ENCODE measurements at regions not wholly inside any gene's neighbourhood (a gene's known extent, or its start where the extent isn't known, plus 50 kb on each side); places are given as distances from the start of the nearest gene placed in this dataset.

GRCh38 chr10:20644421-20644820 is 252.7 kb downstream of the NEBL start:
- no peak overlapping the region for H2BK15ac ChIP-seq (ENCODE audit: low read length)
- H3K18ac ChIP-seq (ENCODE audit: extremely low read depth, low read length) = no peak overlapping the region
- no peak overlapping the region for H3K14ac ChIP-seq (ENCODE audit: insufficient read length)
- no peaks in the 10 kb centered on the region for H3K36me3 ChIP-seq (ENCODE audit: control insufficient read depth in 2 of 4, insufficient read depth in 4 of 4, low read length in 3 of 4)
- no peak overlapping the region for H3K4me2 ChIP-seq (ENCODE audit: insufficient read depth in 1 of 2, low read depth in 2 of 2, low read length in 2 of 2)
- no peak overlapping the region for H3K4ac ChIP-seq (replicated peaks; ENCODE audit: insufficient read length, low read depth, low read length)
- H2BK20ac ChIP-seq (ENCODE audit: low read length) = no peak overlapping the region
- FAIRE-seq (no peak), DNase-seq (ENCODE audit: low read depth in 1 of 2, low spot score in 2 of 2) (no peak)
- 91% methylated on average over 8 of the region's 8 CpGs; no CpG with 5 or more reads in 1 of the 2 experiments for WGBS, 2 experiments (ENCODE audit: extremely low coverage in 1 of 2, insufficient coverage in 1 of 2, insufficient read length in 1 of 2, insufficient replicate concordance in 2 of 2, low coverage in 1 of 2, low lambda C conversion rate in 2 of 2, missing lambda C conversion rate in 1 of 2)
- ChIA-PET POLR2A (ENCODE audit: partially characterized antibody) (no interaction called here), CTCF (ENCODE audit: partially characterized antibody) (interaction anchor here (1.1 kb wide), 1 partner anchor 22 kb away, joined by 3 read pairs; no protein-coding TSS in a partner anchor)
- H4K5ac ChIP-seq (ENCODE audit: insufficient read length, low read depth, low read length) = no peak overlapping the region
- H3K79me1 ChIP-seq (ENCODE audit: low read depth, low read length) = no peaks in the 10 kb centered on the region
- H4K8ac ChIP-seq (ENCODE audit: extremely low read depth, insufficient read depth, low read length) = no peak overlapping the region
- H3K27me3 ChIP-seq (replicated peaks in 1 of 4; ENCODE audit: control insufficient read depth in 3 of 4, extremely low read depth in 1 of 4, insufficient read depth in 3 of 4, low read length in 3 of 4) = no peaks in the 10 kb centered on the region
- H2BK12ac ChIP-seq (ENCODE audit: low read depth, low read length) = no peak overlapping the region
- H4K20me1 ChIP-seq (replicated peaks in 1 of 2; ENCODE audit: control insufficient read depth in 1 of 2, insufficient read depth in 2 of 2, low read length in 2 of 2) = no peaks in the 10 kb centered on the region
- no peak overlapping the region for H3K56ac ChIP-seq (replicated peaks; ENCODE audit: insufficient read length, low read depth, low read length)
- no peak overlapping the region for H2BK5ac ChIP-seq (ENCODE audit: low read depth, low read length)
- no peaks in the 10 kb centered on the region for H3K9me3 ChIP-seq (ENCODE audit: insufficient read depth in 2 of 2, low read depth in 1 of 2, low read length in 1 of 2)
- H3K27ac ChIP-seq (ENCODE audit: low read depth, low read length) = no peak overlapping the region
- H3K79me2 ChIP-seq (ENCODE audit: control insufficient read depth in 1 of 2, insufficient read depth in 2 of 2, low read length in 2 of 2) = no peaks in the 10 kb centered on the region
- TF ChIP-seq HDAC6 (IDR thresholded peaks at IDR 0.05; ENCODE audit: low read depth, low read length) (no peak), JUND (IDR thresholded peaks at IDR 0.05; ENCODE audit: low read length) (no peak), SP2 (IDR thresholded peaks at IDR 0.05; ENCODE audit: low read length) (no peak), KDM5A (IDR thresholded peaks at IDR 0.05; ENCODE audit: low read length) (no peak), KDM1A (IDR thresholded peaks at IDR 0.05; ENCODE audit: borderline replicate concordance, low read length) (no peak), TEAD4 (IDR thresholded peaks at IDR 0.05; ENCODE audit: low read depth, low read length) (no peak), CREB1 (IDR thresholded peaks at IDR 0.05) (no peak), TAF1 (IDR thresholded peaks at IDR 0.05; ENCODE audit: low read depth, low read length) (no peak)
- H3K23me2 ChIP-seq (ENCODE audit: low read depth, low read length) = no peaks in the 10 kb centered on the region
- no peak overlapping the region for H2AFZ ChIP-seq (ENCODE audit: low read length)
- no peaks in the 10 kb centered on the region for H3K4me1 ChIP-seq (replicated peaks in 1 of 4; ENCODE audit: control insufficient read depth in 3 of 4, insufficient read depth in 4 of 4, low read length in 3 of 4)
- no peak overlapping the region for H3K4me3 ChIP-seq (ENCODE audit: extremely low read depth in 1 of 4, insufficient read depth in 2 of 4, low read depth in 3 of 4, low read length in 4 of 4)
- H2BK120ac ChIP-seq (replicated peaks; ENCODE audit: low read depth, low read length) = no peak overlapping the region
- H2AK5ac ChIP-seq (ENCODE audit: low read depth, low read length) = no peak overlapping the region
- no peak overlapping the region for H4K91ac ChIP-seq (replicated peaks; ENCODE audit: insufficient read length, low read length)
- no peak overlapping the region for H3K9ac ChIP-seq (replicated peaks in 1 of 4; ENCODE audit: extremely low read depth in 1 of 4, low read depth in 3 of 4, low read length in 3 of 4)
- no peak overlapping the region for H3K23ac ChIP-seq (ENCODE audit: insufficient read length)

All from H1 (cell line).